ENCODE measurements at regions not wholly inside any gene's neighbourhood (a gene's known extent, or its start where the extent isn't known, plus 50 kb on each side); places are given as distances from the start of the nearest gene placed in this dataset.
"Not testable (repeated sequence)": the region's sequence is repeated elsewhere in the genome, so short reads cannot be mapped to it uniquely, and the experiment has no call there.

DNA sequence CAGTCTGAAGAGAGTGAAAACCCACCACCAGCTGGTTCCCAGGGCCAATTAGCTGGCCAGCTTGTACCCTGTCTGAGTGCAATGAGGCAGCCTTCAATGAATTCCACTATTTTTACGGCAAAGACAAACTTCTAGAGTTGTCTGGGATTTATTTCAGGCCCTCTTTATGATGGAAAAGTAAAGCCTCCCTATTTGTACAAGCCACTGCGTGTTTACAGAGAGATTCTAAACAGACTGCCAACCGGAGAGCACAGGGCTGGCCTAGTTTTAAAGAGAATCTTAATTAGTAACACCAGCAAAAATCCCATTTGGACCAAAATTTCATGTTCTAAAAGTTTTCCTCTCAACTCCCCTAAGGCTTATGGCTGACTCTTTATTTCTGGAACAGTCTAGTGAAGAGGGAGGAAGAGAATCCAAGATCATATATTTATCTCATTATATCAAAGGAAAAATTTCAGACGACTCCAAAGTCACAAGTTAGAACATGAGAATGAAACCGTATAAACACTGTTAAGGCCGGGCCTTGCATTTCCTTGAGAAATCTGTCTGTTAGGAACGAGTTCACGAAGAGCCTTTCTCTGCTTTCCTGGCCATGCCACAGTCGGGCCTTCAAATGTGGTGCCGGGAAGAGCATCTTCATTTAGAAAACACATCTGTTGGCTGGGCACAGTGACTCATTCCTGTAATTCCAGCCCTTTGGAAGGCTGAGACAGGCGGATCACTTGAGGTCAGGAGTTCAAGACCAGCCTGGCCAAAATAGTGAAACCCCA lies 724.6 kb upstream of the NRP1 start:
- DNase-seq (ENCODE audit: insufficient read length, low spot score) (no peak), FAIRE-seq (no peak)

- DNase-seq (ENCODE audit: insufficient read length, low spot score); FAIRE-seq: not testable (repeated sequence)
Observed at GRCh38 chr10:34055410-34055985, 721.0 kb upstream of the NRP1 start.

DNA sequence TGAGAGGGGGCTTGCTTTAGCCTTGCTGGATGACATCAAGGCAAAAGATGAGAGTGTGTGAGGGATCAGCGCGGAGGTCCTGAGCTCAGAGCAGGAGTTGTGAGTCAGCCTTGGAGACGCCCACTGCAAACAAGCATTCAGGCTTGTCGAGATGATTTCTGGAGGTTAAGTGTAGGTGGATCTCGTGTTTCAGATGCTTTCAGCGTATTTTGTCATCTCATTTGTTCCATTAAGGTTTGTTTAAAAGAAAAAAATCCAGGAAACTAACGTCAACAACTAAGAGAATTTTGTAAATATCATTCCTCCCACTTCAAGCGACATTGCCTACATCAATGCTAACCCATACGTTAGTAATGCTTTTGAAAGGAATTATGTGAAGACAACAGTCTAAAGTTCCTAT lies 715.4 kb upstream of the NRP1 start:
- DNase-seq (ENCODE audit: insufficient read length, low spot score): no peak
- no peak for FAIRE-seq

- no peak for DNase-seq (ENCODE audit: insufficient read length, low spot score)
- no peak for FAIRE-seq
Observed at GRCh38 chr10:34049469-34049868, 715.0 kb upstream of the NRP1 start.

GRCh38 chr10:34047389-34047788 lies 712.9 kb upstream of the NRP1 start:
- DNase-seq (ENCODE audit: insufficient read length, low spot score): no peak
- FAIRE-seq: no peak

DNA sequence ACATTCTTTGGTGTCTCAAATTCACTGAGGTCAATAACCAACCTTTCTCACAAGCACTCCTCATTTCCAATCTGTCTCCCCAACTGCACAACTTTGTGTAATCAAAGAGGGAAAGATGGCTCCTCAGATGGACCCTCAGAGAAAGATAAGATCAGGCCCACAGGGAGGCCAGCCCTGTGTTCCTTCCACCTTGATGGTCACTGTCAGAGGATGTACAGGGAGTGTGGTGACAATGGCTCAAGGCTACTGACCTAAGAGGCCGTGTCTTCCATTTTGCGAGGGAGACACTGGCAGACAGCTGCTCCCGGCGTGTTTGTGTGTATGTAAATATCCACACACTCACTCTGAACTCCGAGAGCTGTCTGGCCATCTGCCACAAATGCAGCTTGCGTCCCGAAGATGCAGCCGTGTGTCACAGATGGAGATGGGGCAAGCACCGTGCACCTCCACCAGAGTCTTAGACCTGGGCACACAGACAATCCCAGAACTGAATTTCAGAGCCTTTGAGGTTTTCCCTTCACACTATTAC lies 712.1 kb upstream of the NRP1 start:
- FAIRE-seq (no peak), DNase-seq (ENCODE audit: insufficient read length, low spot score) (no peak)

GRCh38 chr10:34045571-34046190 lies 711.2 kb upstream of the NRP1 start:
- FAIRE-seq (no peak), DNase-seq (ENCODE audit: insufficient read length, low spot score) (no peak)

DNA sequence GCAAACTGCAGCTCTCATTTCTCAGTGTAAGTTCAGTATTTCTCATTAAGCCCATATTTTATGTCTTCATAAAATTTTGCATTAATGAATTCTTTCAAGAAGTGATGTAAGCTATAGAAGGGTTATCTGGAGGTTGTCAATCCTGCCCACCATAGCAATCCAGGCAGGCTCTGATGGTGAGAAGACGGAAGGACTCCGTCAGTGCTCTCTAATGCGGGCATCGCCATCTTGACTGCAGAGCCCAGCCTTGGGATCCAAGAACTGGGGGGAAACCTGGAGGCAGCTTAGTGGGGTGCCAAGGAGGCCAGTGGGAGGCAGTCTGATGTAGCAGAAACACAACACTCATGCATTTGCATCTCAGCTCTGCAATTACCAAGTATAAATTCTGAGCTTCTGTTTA lies 707.4 kb upstream of the NRP1 start:
- DNase-seq (ENCODE audit: insufficient read length, low spot score): no peak
- no peak for FAIRE-seq

- FAIRE-seq (no peak), DNase-seq (ENCODE audit: insufficient read length, low spot score) (no peak)
Observed at GRCh38 chr10:34037499-34037898, 703.0 kb upstream of the NRP1 start.

GRCh38 chr10:34035241-34035790 lies 700.8 kb upstream of the NRP1 start:
- FAIRE-seq; DNase-seq (ENCODE audit: insufficient read length, low spot score): not testable (repeated sequence)

DNA sequence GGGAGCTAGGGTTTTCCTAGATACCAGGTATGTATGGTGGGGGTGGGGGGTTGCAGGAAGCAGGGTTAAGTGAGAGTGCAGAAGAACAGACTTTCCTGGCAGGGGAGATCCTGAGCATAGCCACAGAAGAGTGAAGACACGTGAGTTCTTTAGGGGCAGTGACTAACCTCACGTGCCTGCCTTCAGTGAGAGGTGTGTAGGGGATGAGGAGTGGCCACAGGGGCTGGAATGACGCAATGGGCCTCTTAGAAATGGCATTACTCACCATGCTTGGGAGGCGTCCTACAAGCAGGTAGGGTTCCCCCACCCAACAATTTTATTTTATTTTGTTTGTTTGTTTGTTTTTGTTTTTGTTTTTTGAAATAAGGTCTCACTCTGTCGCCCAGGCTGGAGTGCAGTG lies 698.6 kb upstream of the NRP1 start:
- DNase-seq (ENCODE audit: insufficient read length, low spot score) (no peak), FAIRE-seq (no peak)

DNA sequence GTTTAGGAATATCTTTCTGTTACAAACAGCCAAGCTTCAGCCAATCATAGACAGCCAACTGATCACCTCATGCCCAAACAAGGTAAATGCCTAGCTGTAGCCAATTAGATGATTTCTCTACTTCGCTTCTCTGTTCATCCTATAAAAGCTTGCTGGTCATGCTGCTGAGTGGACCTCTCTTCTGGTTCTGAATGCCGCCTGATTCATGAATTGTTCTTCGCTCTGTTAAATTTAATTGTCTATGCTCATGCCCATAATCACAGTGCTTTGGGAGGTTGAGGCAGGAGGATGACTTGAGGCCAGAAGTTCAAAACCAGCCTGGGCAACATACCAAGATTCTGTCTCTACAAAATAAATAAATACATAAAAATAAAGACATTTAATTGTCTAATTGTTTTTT lies 698.1 kb upstream of the NRP1 start:
- DNase-seq (ENCODE audit: insufficient read length, low spot score) (no peak), FAIRE-seq (no peak)

- no peak for DNase-seq (ENCODE audit: insufficient read length, low spot score)
- FAIRE-seq: no peak
Observed at GRCh38 chr10:34031400-34031799, 696.9 kb upstream of the NRP1 start.

- no peak for FAIRE-seq
- DNase-seq (ENCODE audit: insufficient read length, low spot score): no peak
Observed at GRCh38 chr10:34029455-34029854, 695.0 kb upstream of the NRP1 start.

DNA sequence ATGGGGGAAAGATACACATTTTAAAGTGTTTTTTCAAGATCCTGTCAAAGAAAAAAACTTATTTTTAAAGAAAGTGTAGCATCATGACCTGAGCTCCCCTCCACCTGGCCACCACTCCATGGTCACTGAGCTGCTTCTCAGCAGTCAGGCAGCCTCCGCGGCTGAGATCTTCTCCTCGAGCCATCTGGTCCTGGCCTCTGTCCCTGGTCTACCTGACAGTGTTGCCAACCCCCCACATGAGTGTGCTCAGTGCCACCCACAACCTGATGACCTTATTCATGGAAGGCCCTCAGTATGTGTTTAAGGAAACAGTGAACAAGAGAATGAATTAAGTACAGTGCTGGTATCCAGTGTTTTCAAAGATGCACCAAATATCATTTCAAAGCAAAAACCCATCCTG lies 694.5 kb upstream of the NRP1 start:
- no peak for DNase-seq (ENCODE audit: insufficient read length, low spot score)
- FAIRE-seq: no peak

DNA sequence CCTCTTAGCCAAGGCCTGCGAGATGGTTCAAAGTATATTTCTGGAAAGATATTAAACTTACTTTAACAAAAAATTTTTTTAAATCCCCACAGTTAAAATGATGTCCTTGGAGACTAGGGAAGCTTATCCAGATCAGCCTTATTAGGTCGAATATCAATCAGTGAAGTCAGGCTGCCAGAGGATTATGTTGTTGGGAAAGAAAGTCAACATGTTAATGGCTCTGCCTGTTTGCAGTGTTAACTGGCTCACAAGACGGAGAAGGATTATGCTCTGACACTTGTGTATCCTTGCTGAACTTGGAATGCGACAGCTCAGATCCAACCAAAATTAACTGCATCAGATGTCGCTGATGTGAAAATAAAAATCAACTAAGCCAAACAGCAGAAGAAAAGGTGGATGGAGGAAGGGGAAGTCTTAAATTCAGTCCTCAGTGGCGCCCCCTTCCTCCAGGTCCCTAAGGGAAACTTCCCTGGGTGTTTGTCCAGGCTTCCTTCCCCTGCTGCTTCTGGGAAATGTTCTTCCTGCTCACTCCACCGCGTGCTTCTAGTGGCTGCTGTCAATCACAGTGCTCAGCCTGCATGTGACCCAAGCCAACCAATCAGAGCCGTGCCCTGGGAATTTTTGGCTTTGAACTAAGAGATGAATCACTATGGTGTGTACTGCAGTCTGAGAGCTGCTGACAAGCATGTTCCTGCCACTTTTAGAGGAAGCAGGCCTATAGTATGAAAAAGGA lies 690.4 kb upstream of the NRP1 start:
- DNase-seq (ENCODE audit: insufficient read length, low spot score): no peak
- no peak for FAIRE-seq

- no peak for DNase-seq (ENCODE audit: insufficient read length, low spot score)
- no peak for FAIRE-seq
Observed at GRCh38 chr10:34024282-34024681, 689.8 kb upstream of the NRP1 start.

- no peak for DNase-seq (ENCODE audit: insufficient read length, low spot score)
- FAIRE-seq: no peak
Observed at GRCh38 chr10:34022195-34022594, 687.7 kb upstream of the NRP1 start.

DNA sequence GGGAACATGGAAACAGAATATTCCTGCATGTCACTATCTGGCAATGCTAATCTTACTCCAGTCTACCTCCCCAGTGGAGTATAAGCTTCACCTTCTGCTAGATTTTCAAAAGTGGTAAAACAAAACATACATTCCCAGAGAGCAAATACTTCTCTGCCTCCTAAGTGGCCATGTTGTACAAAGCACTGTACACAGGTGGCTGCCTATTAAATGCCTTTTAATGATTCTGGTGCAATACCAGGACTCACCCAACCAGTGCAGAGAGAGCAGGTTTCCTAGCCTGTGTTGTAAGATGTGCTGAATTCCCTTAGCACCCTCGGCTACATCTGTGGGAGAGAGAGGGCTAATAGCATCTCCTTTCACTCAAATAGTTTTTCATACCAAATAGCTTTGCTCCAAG lies 684.3 kb upstream of the NRP1 start:
- DNase-seq (ENCODE audit: insufficient read length, low spot score) (no peak), FAIRE-seq (no peak)

DNA sequence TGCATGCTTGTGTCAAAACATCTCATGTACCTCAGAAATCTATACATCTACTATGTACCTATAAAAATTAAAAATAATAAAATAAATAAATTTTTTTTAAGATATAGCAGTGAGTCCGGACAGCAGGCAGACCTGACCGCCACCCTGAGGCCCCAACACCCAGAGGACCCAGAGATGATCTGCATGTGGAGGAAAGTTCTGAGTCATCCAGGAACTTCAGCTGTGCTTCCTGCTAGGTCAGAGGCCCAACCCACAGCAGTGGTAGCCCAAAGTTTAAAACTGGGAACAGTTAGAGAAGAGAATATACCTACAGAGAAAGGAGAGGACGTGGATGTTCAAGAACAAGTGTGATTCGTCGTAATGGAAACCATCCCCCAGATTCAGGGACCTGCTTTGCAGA lies 683.7 kb upstream of the NRP1 start:
- FAIRE-seq (no peak), DNase-seq (ENCODE audit: insufficient read length, low spot score) (no peak)

DNA sequence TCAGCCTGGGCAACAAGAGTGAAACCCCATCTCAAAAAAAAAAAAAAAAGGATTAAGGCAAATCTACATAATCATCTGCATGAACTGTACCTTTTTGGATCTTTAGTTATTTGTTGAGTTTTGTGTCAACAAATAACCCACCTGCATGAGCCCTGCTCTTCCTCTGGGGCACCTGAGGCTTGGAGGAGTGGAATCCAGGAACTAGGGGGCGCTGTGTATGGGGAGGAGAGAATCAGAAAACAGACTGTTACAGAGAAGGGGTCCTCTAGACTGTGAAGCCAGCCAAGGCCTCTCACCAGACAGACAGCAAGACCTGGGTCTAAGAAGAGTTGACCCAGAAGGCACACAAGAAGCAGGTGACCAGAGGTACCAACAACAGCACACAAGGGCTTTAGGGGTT lies 682.8 kb upstream of the NRP1 start:
- no peak for FAIRE-seq
- no peak for DNase-seq (ENCODE audit: insufficient read length, low spot score)
